Right forelimb (tissue), 1 donor: ENCODE measurements at regions not wholly inside any gene's neighbourhood (a gene's known extent, or its start where the extent isn't known, plus 50 kb on each side); places are given as distances from the start of the nearest gene placed in this dataset.
"Not testable (repeated sequence)": the region's sequence is repeated elsewhere in the genome, so short reads cannot be mapped to it uniquely, and the experiment has no call there.

Experiments
- DNase-seq: peaks from one replicate; pipeline ENCODE4 v3.0.0-alpha.2; 2018

- no peak for DNase-seq
These were observed 235.8 kb downstream of the EPHA7 start for GRCh38 chr6:93183531-93183972.

GRCh38 chr6:93182938-93183479, 236.3 kb downstream of the EPHA7 start:
- DNase-seq, result no peak

GRCh38 chr6:93177918-93178317, 241.4 kb downstream of the EPHA7 start:
- no peak for DNase-seq

- DNase-seq, result no peak
These were observed 241.9 kb downstream of the EPHA7 start for GRCh38 chr6:93177438-93177837.

DNA sequence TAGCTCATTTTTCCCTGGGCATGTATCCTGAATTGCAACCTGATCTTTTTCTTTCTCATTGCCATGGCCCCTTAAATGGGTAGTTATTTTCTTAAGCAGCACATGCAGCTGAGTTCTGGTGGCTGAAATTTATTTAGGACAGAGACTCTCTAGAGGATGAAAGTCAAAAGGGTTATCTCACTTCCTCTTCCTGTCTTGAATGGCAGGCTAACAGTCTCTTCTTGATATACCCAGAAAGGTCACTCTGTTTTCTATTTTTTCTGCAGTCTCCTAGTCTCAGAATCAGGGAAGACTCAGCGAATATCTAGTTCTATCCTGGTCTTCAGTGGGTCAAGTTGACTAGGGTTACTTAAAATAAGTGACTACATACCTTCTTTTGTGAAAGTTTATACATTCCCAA, 243.3 kb downstream of the EPHA7 start:
- no peak for DNase-seq

GRCh38 chr6:93173573-93173972, 245.8 kb downstream of the EPHA7 start:
- DNase-seq, result not testable (repeated sequence)

DNA sequence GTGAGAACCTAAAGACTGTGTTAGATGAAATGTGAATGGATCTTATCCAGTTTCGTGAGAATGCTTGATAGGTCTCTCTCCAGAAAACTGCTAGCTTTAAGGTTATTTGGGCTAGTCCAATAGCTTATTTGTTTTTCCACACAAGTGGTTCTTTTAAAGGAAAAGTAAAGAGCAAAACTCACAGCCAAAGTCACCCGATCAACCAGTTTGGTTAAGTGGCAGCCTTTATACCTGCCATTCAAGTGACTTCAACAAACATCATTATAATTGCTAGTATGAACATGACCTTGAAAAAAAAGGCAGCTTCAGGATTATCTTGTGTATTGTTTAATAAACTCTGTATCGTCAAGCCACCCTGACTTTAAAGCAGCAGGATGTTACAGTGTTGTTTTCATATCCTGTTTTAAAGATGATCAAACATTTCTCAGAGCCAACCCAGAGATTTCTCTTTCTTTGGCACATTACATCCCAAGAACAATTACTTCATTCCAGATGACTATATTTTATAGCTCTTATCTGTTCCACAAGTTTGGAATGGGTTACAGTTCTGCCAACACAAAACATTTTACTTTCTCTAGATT, 253.4 kb downstream of the EPHA7 start:
- DNase-seq, result no peak

GRCh38 chr6:93164781-93165180, 254.6 kb downstream of the EPHA7 start:
- DNase-seq, result no peak

- no peak for DNase-seq
These were observed 256.2 kb downstream of the EPHA7 start for GRCh38 chr6:93163146-93163545.

DNA sequence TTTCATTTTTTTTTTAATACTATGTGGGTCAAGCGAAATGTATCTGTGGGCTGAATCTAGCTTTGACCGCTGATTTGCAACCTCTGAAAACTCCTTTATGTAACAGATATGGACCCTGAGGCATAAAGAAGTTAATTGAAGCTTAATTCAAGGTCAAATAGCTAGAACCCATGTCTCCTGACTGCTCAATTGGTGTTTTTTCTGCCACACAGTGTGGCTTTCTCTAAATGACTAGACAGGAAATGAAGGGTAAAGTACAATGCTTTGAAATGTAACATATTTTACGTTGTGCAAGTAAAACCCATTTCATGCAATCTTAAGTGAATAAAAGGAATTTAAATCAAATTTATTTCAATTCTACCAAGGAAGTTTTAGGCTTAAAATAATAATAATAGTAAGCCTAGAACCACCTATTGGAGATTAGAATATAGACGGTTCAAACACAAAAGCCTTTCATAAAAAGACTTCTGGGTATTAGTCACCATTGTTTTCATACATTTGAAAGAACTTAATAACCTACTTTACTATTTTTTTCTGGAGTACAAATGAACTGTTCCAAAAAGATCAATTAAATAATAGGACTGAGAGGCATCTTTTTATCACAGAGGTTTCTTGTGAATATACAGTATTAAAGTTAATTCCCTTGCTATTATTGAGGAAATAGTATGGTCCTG, 279.8 kb downstream of the EPHA7 start:
- DNase-seq, result no peak

GRCh38 chr6:93136111-93136510, 283.2 kb downstream of the EPHA7 start:
- DNase-seq, result no peak

GRCh38 chr6:93124006-93124632, 295.2 kb downstream of the EPHA7 start:
- DNase-seq, result no peak

DNA sequence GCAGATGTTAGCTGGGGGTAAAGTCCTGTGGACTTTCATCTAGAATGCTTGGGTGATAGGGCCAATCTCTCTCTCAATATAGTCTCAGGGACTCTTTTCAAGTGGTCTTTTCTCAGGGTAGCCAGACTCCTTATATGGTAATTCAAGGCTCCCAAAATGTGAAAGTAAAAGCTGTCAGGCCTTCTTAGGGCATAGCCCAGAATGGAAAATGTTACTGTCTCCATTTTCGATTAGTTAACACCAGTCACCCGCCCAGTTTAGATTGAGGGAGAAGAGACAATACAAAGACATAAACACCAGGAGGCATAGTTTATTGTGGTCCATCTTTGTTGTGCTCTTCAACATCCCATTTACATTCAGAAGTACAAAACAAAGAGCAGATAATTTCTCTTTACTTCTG, 295.8 kb downstream of the EPHA7 start:
- DNase-seq, result no peak

- no peak for DNase-seq
These were observed 299.1 kb downstream of the EPHA7 start for GRCh38 chr6:93120154-93120742.

DNA sequence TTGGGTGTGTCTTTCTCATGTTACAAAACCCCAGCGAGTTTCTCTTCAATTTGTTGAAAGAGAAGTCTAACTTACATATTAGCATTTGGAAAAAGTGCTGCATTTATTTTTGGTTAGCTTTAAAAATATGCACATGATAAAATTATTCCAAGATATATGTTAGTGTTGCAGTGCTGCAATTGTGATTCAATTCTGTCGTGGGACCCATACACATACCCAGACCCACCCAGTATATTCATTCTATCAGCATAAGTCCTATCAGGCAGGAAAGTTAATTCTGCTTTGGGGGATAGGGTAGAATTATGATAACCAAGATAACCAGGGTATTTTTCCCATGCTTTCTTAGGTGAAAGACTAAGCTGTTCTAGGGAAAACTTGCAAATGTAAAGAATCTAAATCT, 313.5 kb downstream of the EPHA7 start:
- DNase-seq, result no peak

GRCh38 chr6:93105017-93105416, 314.3 kb downstream of the EPHA7 start:
- no peak for DNase-seq

GRCh38 chr6:93104195-93104817, 315.1 kb downstream of the EPHA7 start:
- DNase-seq, result no peak

- peak; percentile 45 for DNase-seq
These were observed 330.5 kb downstream of the EPHA7 start for GRCh38 chr6:93088621-93089501.

DNA sequence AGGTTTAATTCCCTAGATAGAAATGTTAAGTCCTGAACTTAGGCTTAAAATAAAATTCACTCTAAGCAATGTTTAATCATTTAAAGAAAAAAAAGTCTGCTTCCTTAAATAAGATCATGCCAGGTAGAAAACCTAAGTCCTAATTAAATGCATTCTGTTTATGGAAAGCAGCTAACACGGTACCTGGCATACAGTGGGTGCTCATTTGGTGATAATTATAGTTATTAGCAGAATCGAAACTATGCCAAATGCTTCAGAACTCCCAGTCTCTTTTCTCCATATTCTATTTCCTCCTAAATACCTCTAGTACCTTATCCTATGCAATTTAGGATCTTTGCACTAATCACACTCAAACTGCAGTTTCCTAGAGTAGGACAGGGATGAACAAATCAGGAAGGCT, 331.8 kb downstream of the EPHA7 start:
- DNase-seq, result no peak

DNA sequence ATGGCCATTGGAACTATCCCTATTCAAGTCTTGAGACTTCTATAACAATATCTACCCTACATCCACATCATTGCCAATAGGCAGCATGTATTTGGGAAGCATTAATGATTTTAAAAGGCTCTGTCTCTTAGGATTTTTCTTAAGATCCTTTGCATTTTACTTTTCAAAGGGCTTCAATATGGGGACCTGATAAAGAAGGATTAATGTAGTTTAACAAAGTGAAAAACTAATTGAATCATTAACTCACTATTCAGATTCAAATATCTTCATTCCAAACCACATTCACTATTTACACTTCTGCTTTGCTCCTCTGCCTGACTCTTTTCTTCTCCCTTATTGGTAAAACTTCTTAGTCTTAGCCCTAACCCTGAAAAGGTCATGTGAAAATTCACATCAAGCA, 333.0 kb downstream of the EPHA7 start:
- no peak for DNase-seq

GRCh38 chr6:93083337-93084230, 335.8 kb downstream of the EPHA7 start:
- no peak for DNase-seq
